ENCODE measurements at regions not wholly inside any gene's neighbourhood (a gene's known extent, or its start where the extent isn't known, plus 50 kb on each side); places are given as distances from the start of the nearest gene placed in this dataset.
"Not testable (repeated sequence)": the region's sequence is repeated elsewhere in the genome, so short reads cannot be mapped to it uniquely, and the experiment has no call there.

GRCh38 chr17:68771867-68772515, 170.8 kb upstream of the FAM20A start:
- no peak overlapping the region for H3K27ac Mint-ChIP-seq
- H3K9me3 Mint-ChIP-seq: no peaks in the 10 kb centered on the region
- H3K27me3 Mint-ChIP-seq (ENCODE audit: low read depth): no peaks in the 10 kb centered on the region
- no peaks in the 10 kb centered on the region for H3K36me3 Mint-ChIP-seq (ENCODE audit: low read depth)
- no peak for DNase-seq (ENCODE audit: low spot score)
- peak overlapping the region; percentile 55 for H3K4me3 Mint-ChIP-seq
- H3K4me1 Mint-ChIP-seq (ENCODE audit: low read depth): peaks cover 5% of the 10 kb centered on the region

DNA sequence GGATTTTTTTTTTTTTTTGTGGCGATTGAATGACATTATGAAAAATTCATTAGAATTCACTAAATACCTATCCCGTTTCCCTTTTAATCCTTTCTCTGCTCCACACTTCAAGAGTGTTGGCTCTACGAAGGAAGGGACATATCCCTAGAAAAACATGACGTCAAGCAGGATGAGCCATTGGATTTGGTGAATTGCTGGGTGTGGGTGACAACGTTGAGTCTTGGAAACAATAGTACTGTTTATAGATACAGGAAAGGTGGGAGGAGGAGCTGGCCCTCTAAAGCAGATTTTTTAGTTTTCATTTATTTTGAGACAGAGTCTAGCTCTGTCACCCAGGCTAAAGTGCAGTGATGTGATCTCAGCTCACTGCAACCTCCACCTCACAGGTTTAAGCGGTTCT, 167.6 kb upstream of the FAM20A start:
- no peaks in the 10 kb centered on the region for H3K36me3 Mint-ChIP-seq (ENCODE audit: low read depth)
- H3K4me1 Mint-ChIP-seq (ENCODE audit: low read depth): peaks cover 5% of the 10 kb centered on the region
- H3K4me3 Mint-ChIP-seq: no peak overlapping the region
- H3K9me3 Mint-ChIP-seq: no peaks in the 10 kb centered on the region
- DNase-seq (ENCODE audit: low spot score): no peak
- H3K27me3 Mint-ChIP-seq (ENCODE audit: low read depth): no peaks in the 10 kb centered on the region
- H3K27ac Mint-ChIP-seq: no peak overlapping the region

GRCh38 chr17:68766640-68767039, 165.5 kb upstream of the FAM20A start:
- no peak overlapping the region for H3K27ac Mint-ChIP-seq
- H3K9me3 Mint-ChIP-seq: no peaks in the 10 kb centered on the region
- no peak for DNase-seq (ENCODE audit: low spot score)
- H3K27me3 Mint-ChIP-seq (ENCODE audit: low read depth): no peaks in the 10 kb centered on the region
- no peaks in the 10 kb centered on the region for H3K36me3 Mint-ChIP-seq (ENCODE audit: low read depth)
- H3K4me3 Mint-ChIP-seq: no peak overlapping the region
- H3K4me1 Mint-ChIP-seq (ENCODE audit: low read depth): peaks cover 2% of the 10 kb centered on the region

DNA sequence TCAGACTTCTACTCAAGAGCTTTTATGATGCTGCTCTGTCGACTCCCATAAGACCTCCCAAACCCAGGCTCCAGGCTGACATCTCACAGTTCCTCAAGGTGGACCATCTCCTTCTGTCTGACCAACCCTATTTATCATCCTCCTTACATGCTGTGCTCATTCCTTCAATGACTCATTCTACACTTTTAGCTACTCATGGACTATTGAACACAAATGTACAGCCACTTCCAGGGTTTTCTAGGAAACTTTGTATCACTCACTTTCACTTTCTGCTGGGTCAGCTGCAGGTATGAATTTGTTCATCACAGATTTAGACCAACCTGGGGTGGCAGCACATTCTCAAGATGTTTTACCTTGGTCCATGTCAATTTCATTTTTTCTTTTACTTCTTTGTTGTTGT, 162.4 kb upstream of the FAM20A start:
- H3K27ac Mint-ChIP-seq: no peak overlapping the region
- DNase-seq (ENCODE audit: low spot score): no peak
- H3K4me3 Mint-ChIP-seq: no peak overlapping the region
- H3K9me3 Mint-ChIP-seq: no peaks in the 10 kb centered on the region
- H3K4me1 Mint-ChIP-seq (ENCODE audit: low read depth): peaks cover 5% of the 10 kb centered on the region
- H3K27me3 Mint-ChIP-seq (ENCODE audit: low read depth): no peaks in the 10 kb centered on the region
- no peaks in the 10 kb centered on the region for H3K36me3 Mint-ChIP-seq (ENCODE audit: low read depth)

- Mint-ChIP-seq H3K9me3 (no peaks in the 10 kb centered on the region), H3K27ac (no peak overlapping the region), H3K27me3 (ENCODE audit: low read depth) (no peaks in the 10 kb centered on the region), H3K4me1 (ENCODE audit: low read depth) (peaks cover 5% of the 10 kb centered on the region), H3K4me3 (no peak overlapping the region), H3K36me3 (ENCODE audit: low read depth) (no peaks in the 10 kb centered on the region)
- no peak for DNase-seq (ENCODE audit: low spot score)
These were observed 161.7 kb upstream of the FAM20A start for GRCh38 chr17:68762911-68763310.

- Mint-ChIP-seq H3K4me1 (ENCODE audit: low read depth) (peaks cover 5% of the 10 kb centered on the region), H3K4me3 (peak overlapping the region; percentile 44)
These were observed 158.9 kb upstream of the FAM20A start for GRCh38 chr17:68760141-68760475.

GRCh38 chr17:68759343-68760140, 158.4 kb upstream of the FAM20A start:
- no peak overlapping the region for H3K27ac Mint-ChIP-seq
- peak overlapping the region; percentile 44 for H3K4me3 Mint-ChIP-seq
- DNase-seq (ENCODE audit: low spot score): peak; percentile 54
- peaks cover 5% of the 10 kb centered on the region for H3K4me1 Mint-ChIP-seq (ENCODE audit: low read depth)
- peaks cover 1% of the 10 kb centered on the region for H3K36me3 Mint-ChIP-seq (ENCODE audit: low read depth)
- no peaks in the 10 kb centered on the region for H3K9me3 Mint-ChIP-seq
- no peaks in the 10 kb centered on the region for H3K27me3 Mint-ChIP-seq (ENCODE audit: low read depth)

More at GRCh38 chr17:68760141-68760475, 158.9 kb upstream of the FAM20A start:
- Mint-ChIP-seq H3K9me3 (no peaks in the 10 kb centered on the region), H3K27me3 (ENCODE audit: low read depth) (no peaks in the 10 kb centered on the region), H3K36me3 (ENCODE audit: low read depth) (peaks cover 1% of the 10 kb centered on the region), H3K27ac (no peak overlapping the region)
- DNase-seq (ENCODE audit: low spot score): no peak

GRCh38 chr17:68759002-68759342, 157.8 kb upstream of the FAM20A start:
- DNase-seq (ENCODE audit: low spot score): no peak
- no peak overlapping the region for H3K27ac Mint-ChIP-seq
- H3K9me3 Mint-ChIP-seq: no peaks in the 10 kb centered on the region
- peaks cover 5% of the 10 kb centered on the region for H3K4me1 Mint-ChIP-seq (ENCODE audit: low read depth)
- peaks cover 1% of the 10 kb centered on the region for H3K36me3 Mint-ChIP-seq (ENCODE audit: low read depth)
- H3K27me3 Mint-ChIP-seq (ENCODE audit: low read depth): no peaks in the 10 kb centered on the region
- H3K4me3 Mint-ChIP-seq: no peak overlapping the region

GRCh38 chr17:68757866-68758757, 156.9 kb upstream of the FAM20A start:
- H3K36me3 Mint-ChIP-seq (ENCODE audit: low read depth); H3K27ac Mint-ChIP-seq; H3K4me1 Mint-ChIP-seq (ENCODE audit: low read depth); H3K9me3 Mint-ChIP-seq; DNase-seq (ENCODE audit: low spot score); H3K27me3 Mint-ChIP-seq (ENCODE audit: low read depth); H3K4me3 Mint-ChIP-seq: not testable (repeated sequence)

DNA sequence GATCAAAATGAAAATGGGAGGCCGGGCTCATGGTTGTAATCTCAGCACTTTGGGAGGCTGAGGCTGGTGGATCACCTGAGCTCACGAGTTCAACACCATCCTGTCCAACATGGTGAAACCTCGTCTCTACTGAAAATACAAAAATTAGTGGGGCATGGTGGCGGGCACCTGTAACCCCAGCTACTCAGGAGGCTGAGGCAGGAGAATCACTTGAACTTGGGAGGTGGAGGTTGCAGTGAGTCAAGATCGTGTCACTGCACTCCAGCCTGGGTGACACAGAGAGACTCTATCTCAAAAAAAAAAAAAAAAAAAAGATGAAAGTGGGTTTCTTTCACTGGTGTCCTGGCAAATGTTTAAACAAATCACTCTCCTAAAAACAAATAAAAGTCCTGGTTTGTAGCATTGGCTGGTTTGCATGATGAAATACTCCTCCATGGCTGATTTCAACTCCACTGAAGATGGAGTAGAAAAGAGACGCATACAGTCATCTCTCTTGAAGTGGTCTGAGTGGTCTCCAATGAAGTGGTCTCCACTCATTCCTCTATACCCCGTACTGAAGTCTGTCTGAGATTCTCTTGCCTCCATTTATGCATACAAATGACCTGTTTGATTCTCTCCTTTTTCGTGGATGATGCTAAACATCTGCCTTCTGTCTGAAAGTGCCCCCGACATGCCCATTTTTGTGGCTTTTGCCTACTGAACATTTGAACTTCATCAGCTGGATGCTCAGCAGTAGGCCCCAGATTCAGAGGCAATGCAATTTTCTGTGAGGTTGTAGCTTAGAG, 153.0 kb upstream of the FAM20A start:
- Mint-ChIP-seq H3K4me1 (ENCODE audit: low read depth) (peaks cover 1% of the 10 kb centered on the region), H3K27ac (no peak overlapping the region), H3K36me3 (ENCODE audit: low read depth) (peaks cover 1% of the 10 kb centered on the region), H3K27me3 (ENCODE audit: low read depth) (no peaks in the 10 kb centered on the region), H3K4me3 (no peak overlapping the region), H3K9me3 (no peaks in the 10 kb centered on the region)
- no peak for DNase-seq (ENCODE audit: low spot score)

DNA sequence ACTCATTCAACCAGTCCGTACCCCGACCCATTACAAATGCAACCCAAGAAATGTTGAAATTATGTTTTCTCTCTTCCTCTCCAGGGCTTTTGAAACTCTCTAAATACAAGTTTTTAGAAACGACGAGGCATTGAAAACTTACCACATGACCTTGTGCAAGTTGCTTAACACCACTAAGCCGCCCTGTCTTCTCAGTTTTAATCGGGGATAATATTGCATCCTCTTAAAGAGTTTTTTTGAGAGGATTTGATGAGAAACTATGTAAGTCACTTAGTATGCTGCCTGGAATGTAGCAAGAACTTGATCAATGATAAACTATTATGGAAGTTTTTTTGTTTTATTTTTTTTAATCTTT, 149.0 kb upstream of the FAM20A start:
- Mint-ChIP-seq H3K27ac (no peak overlapping the region), H3K27me3 (ENCODE audit: low read depth) (peaks cover 1% of the 10 kb centered on the region), H3K4me1 (ENCODE audit: low read depth) (no peaks in the 10 kb centered on the region), H3K9me3 (no peaks in the 10 kb centered on the region), H3K4me3 (no peak overlapping the region), H3K36me3 (ENCODE audit: low read depth) (no peaks in the 10 kb centered on the region)
- no peak for DNase-seq (ENCODE audit: low spot score)

DNA sequence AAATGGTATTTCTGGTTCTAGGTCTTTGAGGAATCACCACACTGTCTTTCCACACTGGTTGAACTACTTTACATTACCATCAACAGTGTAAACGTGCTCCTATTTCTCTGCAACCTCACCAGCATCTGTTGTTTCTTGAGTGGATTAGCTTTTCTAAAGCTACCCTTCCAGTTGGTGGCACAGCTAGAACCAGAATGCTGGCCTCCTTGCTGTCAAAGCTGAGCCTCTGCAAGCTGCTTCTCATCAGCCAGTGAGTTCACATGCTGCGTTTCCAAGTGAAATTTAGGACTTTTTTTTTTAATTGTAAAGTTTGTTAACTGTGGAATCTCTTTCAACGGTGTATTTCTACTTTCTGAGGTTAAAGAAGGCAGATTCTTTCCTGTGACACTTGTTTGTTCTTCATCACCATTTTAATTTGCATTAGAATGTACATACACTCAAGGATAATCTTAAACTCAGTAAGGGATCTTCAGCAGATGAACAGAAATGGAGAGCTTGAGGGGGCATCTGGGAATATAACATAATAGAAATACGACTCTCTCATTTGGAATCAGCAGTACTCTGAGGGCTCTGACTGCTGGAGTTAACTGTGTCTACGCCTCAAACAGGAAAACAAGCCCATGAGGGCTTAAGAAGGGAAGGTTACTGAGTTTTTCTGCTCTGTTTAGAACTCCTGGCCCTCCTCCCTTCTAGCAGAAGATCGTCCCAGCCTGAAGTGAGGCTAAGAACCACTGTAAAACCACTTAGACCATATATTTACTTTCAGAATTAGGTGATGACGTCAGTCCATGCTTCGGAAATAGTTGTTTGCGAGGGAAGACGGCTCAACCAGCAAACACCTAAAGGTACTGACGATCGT, 148.4 kb upstream of the FAM20A start:
- Mint-ChIP-seq H3K27me3 (ENCODE audit: low read depth) (peaks cover 2% of the 10 kb centered on the region), H3K9me3 (no peaks in the 10 kb centered on the region), H3K4me3 (no peak overlapping the region), H3K4me1 (ENCODE audit: low read depth) (no peaks in the 10 kb centered on the region), H3K36me3 (ENCODE audit: low read depth) (no peaks in the 10 kb centered on the region), H3K27ac (no peak overlapping the region)
- no peak for DNase-seq (ENCODE audit: low spot score)

GRCh38 chr17:68748381-68748780, 147.2 kb upstream of the FAM20A start:
- H3K4me1 Mint-ChIP-seq (ENCODE audit: low read depth): no peaks in the 10 kb centered on the region
- peaks cover 11% of the 10 kb centered on the region for H3K27me3 Mint-ChIP-seq (ENCODE audit: low read depth)
- H3K27ac Mint-ChIP-seq: no peak overlapping the region
- no peaks in the 10 kb centered on the region for H3K9me3 Mint-ChIP-seq
- H3K36me3 Mint-ChIP-seq (ENCODE audit: low read depth): no peaks in the 10 kb centered on the region
- no peak overlapping the region for H3K4me3 Mint-ChIP-seq
- no peak for DNase-seq (ENCODE audit: low spot score)
